ENCODE measurements at regions not wholly inside any gene's neighbourhood (a gene's known extent, or its start where the extent isn't known, plus 50 kb on each side); places are given as distances from the start of the nearest gene placed in this dataset.

DNA sequence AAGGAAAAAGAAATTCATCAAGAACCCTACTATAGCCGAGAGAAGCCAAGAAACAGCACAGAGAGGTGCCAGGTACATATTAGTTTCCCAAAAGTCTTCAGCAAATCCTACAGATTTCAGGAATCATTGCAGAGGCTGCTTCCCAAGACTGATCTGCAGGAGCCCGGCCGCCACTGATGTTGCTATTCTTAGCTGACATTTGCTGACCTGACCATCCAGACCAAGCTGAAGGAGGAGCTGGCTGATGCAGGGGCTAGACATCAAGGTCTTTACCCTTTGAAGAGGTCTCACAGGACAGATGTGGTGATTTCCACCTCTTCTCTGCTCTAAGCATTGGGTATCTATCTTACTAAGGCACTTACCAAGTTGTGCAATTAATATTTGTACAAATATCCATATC, 444.8 kb upstream of the SOX5 start:
- TF ChIP-seq, protein P1, sequence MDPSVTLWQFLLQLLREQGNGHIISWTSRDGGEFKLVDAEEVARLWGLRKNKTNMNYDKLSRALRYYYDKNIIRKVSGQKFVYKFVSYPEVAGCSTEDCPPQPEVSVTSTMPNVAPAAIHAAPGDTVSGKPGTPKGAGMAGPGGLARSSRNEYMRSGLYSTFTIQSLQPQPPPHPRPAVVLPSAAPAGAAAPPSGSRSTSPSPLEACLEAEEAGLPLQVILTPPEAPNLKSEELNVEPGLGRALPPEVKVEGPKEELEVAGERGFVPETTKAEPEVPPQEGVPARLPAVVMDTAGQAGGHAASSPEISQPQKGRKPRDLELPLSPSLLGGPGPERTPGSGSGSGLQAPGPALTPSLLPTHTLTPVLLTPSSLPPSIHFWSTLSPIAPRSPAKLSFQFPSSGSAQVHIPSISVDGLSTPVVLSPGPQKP (IDR thresholded peaks at IDR 0.05; ENCODE audit: low read depth, low read length): no peak
- TF ChIP-seq, protein P2, sequence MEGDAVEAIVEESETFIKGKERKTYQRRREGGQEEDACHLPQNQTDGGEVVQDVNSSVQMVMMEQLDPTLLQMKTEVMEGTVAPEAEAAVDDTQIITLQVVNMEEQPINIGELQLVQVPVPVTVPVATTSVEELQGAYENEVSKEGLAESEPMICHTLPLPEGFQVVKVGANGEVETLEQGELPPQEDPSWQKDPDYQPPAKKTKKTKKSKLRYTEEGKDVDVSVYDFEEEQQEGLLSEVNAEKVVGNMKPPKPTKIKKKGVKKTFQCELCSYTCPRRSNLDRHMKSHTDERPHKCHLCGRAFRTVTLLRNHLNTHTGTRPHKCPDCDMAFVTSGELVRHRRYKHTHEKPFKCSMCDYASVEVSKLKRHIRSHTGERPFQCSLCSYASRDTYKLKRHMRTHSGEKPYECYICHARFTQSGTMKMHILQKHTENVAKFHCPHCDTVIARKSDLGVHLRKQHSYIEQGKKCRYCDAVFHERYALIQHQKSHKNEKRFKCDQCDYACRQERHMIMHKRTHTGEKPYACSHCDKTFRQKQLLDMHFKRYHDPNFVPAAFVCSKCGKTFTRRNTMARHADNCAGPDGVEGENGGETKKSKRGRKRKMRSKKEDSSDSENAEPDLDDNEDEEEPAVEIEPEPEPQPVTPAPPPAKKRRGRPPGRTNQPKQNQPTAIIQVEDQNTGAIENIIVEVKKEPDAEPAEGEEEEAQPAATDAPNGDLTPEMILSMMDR (IDR thresholded peaks at IDR 0.05): no peak
- TF ChIP-seq ZC3H11A (IDR thresholded peaks at IDR 0.05): no peak
